HFFc6 (cell line): ENCODE measurements at regions not wholly inside any gene's neighbourhood (a gene's known extent, or its start where the extent isn't known, plus 50 kb on each side); places are given as distances from the start of the nearest gene placed in this dataset.

Source experiments
- DNase-seq: peaks from one replicate; pipeline ENCODE4 v3.0.0-alpha.2; 2018
- H3K27ac Mint-ChIP-seq: 2 replicates; pipeline ENCODE4 v1.8.0; 2020; ENCODE audit warnings: mild to moderate bottlenecking, mixed read lengths
- H3K27me3 Mint-ChIP-seq: 2 replicates; pipeline ENCODE4 v1.8.0; 2021; ENCODE audit warnings: mild to moderate bottlenecking, moderate library complexity, mixed read lengths; ENCODE audit not compliant: insufficient read depth
- H3K36me3 Mint-ChIP-seq: 2 replicates; pipeline ENCODE4 v1.8.0; 2021; ENCODE audit warnings: low read depth, mixed read lengths
- H3K4me1 Mint-ChIP-seq: 2 replicates; pipeline ENCODE4 v1.8.0; 2020; ENCODE audit warnings: low read depth, mixed read lengths
- H3K4me3 Mint-ChIP-seq: 2 replicates; pipeline ENCODE4 v1.8.0; 2020; ENCODE audit warnings: mild to moderate bottlenecking, moderate library complexity, mixed read lengths
- H3K9me3 Mint-ChIP-seq: 2 replicates; pipeline ENCODE4 v1.8.0; 2020; ENCODE audit warnings: mild to moderate bottlenecking, mixed read lengths
- TF ChIP-seq, protein P1 (sequence below): fragments of 200-600 bp; sonication (generic); IDR thresholded peaks from 2 replicates; pipeline ENCODE4 v1.5.0; 2021; ENCODE audit warnings: antibody characterized with exemption, mild to moderate bottlenecking

DNA sequence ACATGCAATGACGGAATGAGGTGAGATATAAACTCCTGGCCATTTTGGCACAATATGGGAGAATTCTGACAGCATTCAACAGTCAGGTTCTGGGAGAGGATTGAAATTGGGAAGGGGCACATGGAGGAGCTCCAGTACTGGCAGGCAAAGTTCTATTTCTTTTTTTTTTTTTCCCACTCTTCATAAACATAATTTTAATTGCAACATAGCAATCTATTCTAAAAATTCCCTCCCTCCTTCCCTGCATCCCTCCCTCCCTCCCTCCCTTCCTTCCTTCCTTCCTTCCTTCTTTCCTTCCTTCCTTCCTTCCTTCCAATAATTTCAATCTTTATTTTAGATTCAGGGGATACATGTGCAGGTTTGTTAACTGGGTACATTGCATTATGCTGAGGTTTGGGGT, 93.2 kb downstream of the PTCSC3 start:
- no peak overlapping the region for H3K27ac Mint-ChIP-seq
- no peaks in the 10 kb centered on the region for H3K36me3 Mint-ChIP-seq
- H3K4me1 Mint-ChIP-seq = no peaks in the 10 kb centered on the region
- H3K9me3 Mint-ChIP-seq = no peaks in the 10 kb centered on the region
- H3K27me3 Mint-ChIP-seq = no peaks in the 10 kb centered on the region
- no peak overlapping the region for H3K4me3 Mint-ChIP-seq
- TF ChIP-seq, protein P1, sequence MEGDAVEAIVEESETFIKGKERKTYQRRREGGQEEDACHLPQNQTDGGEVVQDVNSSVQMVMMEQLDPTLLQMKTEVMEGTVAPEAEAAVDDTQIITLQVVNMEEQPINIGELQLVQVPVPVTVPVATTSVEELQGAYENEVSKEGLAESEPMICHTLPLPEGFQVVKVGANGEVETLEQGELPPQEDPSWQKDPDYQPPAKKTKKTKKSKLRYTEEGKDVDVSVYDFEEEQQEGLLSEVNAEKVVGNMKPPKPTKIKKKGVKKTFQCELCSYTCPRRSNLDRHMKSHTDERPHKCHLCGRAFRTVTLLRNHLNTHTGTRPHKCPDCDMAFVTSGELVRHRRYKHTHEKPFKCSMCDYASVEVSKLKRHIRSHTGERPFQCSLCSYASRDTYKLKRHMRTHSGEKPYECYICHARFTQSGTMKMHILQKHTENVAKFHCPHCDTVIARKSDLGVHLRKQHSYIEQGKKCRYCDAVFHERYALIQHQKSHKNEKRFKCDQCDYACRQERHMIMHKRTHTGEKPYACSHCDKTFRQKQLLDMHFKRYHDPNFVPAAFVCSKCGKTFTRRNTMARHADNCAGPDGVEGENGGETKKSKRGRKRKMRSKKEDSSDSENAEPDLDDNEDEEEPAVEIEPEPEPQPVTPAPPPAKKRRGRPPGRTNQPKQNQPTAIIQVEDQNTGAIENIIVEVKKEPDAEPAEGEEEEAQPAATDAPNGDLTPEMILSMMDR = no peak
- DNase-seq = no peak

DNA sequence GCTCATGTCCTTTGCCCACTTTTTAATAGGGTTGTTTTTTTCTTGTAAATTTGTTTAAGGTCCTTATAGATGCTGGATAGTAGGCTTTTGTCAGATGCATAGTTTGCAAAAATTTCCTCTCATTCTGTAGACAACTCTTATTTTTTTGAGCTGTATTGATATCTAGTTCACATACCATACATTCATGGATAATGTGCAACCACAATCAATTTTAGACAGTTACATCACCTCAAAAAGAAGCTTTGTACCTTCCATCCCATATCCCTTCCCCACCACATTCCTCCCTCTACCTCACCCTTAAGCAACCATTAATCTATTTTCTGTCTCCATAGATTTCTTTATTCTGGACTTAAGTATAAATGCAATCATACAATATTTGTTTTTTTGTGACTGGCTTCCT, 98.4 kb downstream of the PTCSC3 start:
- Mint-ChIP-seq H3K36me3 (no peaks in the 10 kb centered on the region), H3K27me3 (peaks cover 1% of the 10 kb centered on the region; the same call in 1 of the 2 replicates), H3K4me3 (no peak overlapping the region), H3K9me3 (no peaks in the 10 kb centered on the region), H3K4me1 (no peaks in the 10 kb centered on the region), H3K27ac (no peak overlapping the region)
- TF ChIP-seq, protein P1 = no peak
- DNase-seq = no peak

GRCh38 chr14:36076197-36076596, 100.3 kb downstream of the PTCSC3 start:
- no peaks in the 10 kb centered on the region for H3K4me1 Mint-ChIP-seq
- H3K36me3 Mint-ChIP-seq = no peaks in the 10 kb centered on the region
- H3K27me3 Mint-ChIP-seq = peaks cover 4% of the 10 kb centered on the region; the same call in 1 of the 2 replicates
- no peak for DNase-seq
- TF ChIP-seq, protein P1 = no peak
- H3K27ac Mint-ChIP-seq = no peak overlapping the region
- H3K9me3 Mint-ChIP-seq = no peaks in the 10 kb centered on the region
- H3K4me3 Mint-ChIP-seq = no peak overlapping the region

DNA sequence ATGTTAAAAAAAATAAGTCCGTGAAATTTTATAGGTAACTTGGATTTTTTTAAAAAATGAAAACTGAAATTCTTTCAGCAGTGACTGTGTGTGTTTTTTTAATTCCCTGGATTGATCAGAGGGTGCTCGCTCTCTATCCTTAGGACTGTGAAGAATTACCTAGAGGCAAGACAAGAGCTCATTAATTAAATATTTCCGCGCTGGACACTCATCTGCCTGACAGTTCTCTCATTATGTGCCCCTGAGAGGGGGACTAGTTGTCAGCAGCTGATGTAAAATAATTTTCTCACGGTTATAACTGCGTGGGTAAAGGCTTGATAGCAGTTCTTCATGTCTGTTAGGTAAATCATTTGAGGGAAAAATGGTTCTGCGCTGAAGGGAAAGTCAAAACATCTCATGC, 101.3 kb downstream of the PTCSC3 start:
- Mint-ChIP-seq H3K27me3 (peaks cover 7% of the 10 kb centered on the region; the same call in 1 of the 2 replicates), H3K27ac (no peak overlapping the region), H3K9me3 (no peaks in the 10 kb centered on the region), H3K36me3 (no peaks in the 10 kb centered on the region), H3K4me1 (no peaks in the 10 kb centered on the region), H3K4me3 (no peak overlapping the region)
- no peak for DNase-seq
- TF ChIP-seq, protein P1 = no peak

DNA sequence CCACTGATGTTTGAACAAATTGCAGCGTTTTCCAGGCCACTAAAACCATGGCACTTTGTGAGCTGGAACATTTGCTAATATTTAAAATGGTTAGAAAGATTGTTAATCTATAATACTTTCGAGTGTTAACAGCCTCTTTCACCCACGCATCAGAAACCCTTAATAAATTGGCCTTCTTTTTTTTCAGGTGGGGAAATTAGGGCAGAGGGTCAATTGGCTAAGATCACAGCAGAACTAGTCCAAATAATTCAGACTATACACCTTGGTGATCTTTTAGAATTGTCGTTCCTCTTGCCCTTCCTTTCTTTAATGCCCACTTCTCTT, 105.8 kb downstream of the PTCSC3 start:
- TF ChIP-seq, protein P1 = peak; percentile 35; the same call in 1 of the 2 replicates
- Mint-ChIP-seq H3K9me3 (no peaks in the 10 kb centered on the region), H3K4me3 (no peak overlapping the region), H3K27me3 (peaks cover 10% of the 10 kb centered on the region; the same call in 1 of the 2 replicates), H3K27ac (no peak overlapping the region), H3K4me1 (peaks cover 10% of the 10 kb centered on the region), H3K36me3 (no peaks in the 10 kb centered on the region)
- no peak for DNase-seq
